ENCODE measurements at regions not wholly inside any gene's neighbourhood (a gene's known extent, or its start where the extent isn't known, plus 50 kb on each side); places are given as distances from the start of the nearest gene placed in this dataset.
A peak's percentile ranks its signal among the peaks of the same experiment; 100 is the strongest.

- Mint-ChIP-seq H3K27me3 (peaks cover 4% of the 10 kb centered on the region), H3K4me3 (no peak overlapping the region), H3K36me3 (ENCODE audit: low read depth) (peaks cover 2% of the 10 kb centered on the region), H3K27ac (no peak overlapping the region), H3K4me1 (peaks cover 16% of the 10 kb centered on the region)
- DNase-seq, result no peak
- H3K9me3 ChIP-seq (ENCODE audit: control insufficient read depth, low read length, poor library complexity, severe bottlenecking), result no peaks in the 10 kb centered on the region
- no peak for ATAC-seq
These were observed 551.8 kb upstream of the CBLB start for GRCh38 chr3:106420628-106421027.

GRCh38 chr3:106421426-106421825 is 552.6 kb upstream of the CBLB start:
- ATAC-seq, result no peak
- no peak overlapping the region for H3K4me3 Mint-ChIP-seq
- H3K4me1 Mint-ChIP-seq, result peaks cover 23% of the 10 kb centered on the region
- peaks cover 2% of the 10 kb centered on the region for H3K36me3 Mint-ChIP-seq (ENCODE audit: low read depth)
- no peak for DNase-seq
- no peak overlapping the region for H3K27ac Mint-ChIP-seq
- peaks cover 4% of the 10 kb centered on the region for H3K27me3 Mint-ChIP-seq
- H3K9me3 ChIP-seq (ENCODE audit: control insufficient read depth, low read length, poor library complexity, severe bottlenecking), result no peaks in the 10 kb centered on the region

GRCh38 chr3:106421909-106422308 is 553.1 kb upstream of the CBLB start:
- H3K27ac Mint-ChIP-seq, result no peak overlapping the region
- H3K36me3 Mint-ChIP-seq (ENCODE audit: low read depth), result peaks cover 2% of the 10 kb centered on the region
- H3K4me3 Mint-ChIP-seq, result no peak overlapping the region
- ATAC-seq, result no peak
- no peak for DNase-seq
- no peaks in the 10 kb centered on the region for H3K9me3 ChIP-seq (ENCODE audit: control insufficient read depth, low read length, poor library complexity, severe bottlenecking)
- H3K27me3 Mint-ChIP-seq, result peaks cover 4% of the 10 kb centered on the region
- H3K4me1 Mint-ChIP-seq, result peaks cover 23% of the 10 kb centered on the region

- no peak overlapping the region for H3K27ac Mint-ChIP-seq
- no peak overlapping the region for H3K4me3 Mint-ChIP-seq
- H3K36me3 Mint-ChIP-seq (ENCODE audit: low read depth), result peaks cover 2% of the 10 kb centered on the region
- H3K9me3 ChIP-seq (ENCODE audit: control insufficient read depth, low read length, poor library complexity, severe bottlenecking), result no peaks in the 10 kb centered on the region
- peaks cover 4% of the 10 kb centered on the region for H3K27me3 Mint-ChIP-seq
- no peak for DNase-seq
- ATAC-seq, result no peak
- H3K4me1 Mint-ChIP-seq, result peaks cover 23% of the 10 kb centered on the region
These were observed 554.8 kb upstream of the CBLB start for GRCh38 chr3:106423321-106424225.

- no peak for DNase-seq
- Mint-ChIP-seq H3K4me3 (no peak overlapping the region), H3K36me3 (ENCODE audit: low read depth) (peaks cover 2% of the 10 kb centered on the region)
These were observed 556.2 kb upstream of the CBLB start for GRCh38 chr3:106425026-106425425.

DNA sequence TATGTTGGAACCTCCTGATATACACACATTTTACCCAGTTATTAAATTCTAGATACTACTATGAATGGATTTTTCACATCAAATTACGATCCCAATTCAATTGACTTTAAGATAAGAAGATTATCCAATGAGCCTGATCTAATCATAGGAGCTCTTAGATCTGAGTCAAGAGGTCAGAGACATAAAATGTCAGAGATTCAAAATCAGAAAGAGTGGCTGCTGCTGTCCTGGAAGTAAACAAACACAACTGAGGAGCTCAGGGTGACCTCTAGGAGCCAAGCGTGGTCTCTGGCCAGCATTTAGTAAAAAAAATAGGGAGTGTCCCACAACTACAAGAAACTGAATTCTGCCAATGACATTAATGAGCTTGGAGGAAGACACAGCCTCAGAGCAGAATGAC is 557.1 kb upstream of the CBLB start:
- ATAC-seq, result no peak
- Mint-ChIP-seq H3K36me3 (ENCODE audit: low read depth) (peaks cover 2% of the 10 kb centered on the region), H3K27ac (peak overlapping the region; percentile 53)

More at GRCh38 chr3:106425026-106425425, 556.2 kb upstream of the CBLB start:
- ATAC-seq, result peak; percentile 30
- Mint-ChIP-seq H3K27ac (peak overlapping the region; percentile 53), H3K27me3 (peaks cover 4% of the 10 kb centered on the region), H3K4me1 (peaks cover 23% of the 10 kb centered on the region)
- H3K9me3 ChIP-seq (ENCODE audit: control insufficient read depth, low read length, poor library complexity, severe bottlenecking), result no peaks in the 10 kb centered on the region

DNA sequence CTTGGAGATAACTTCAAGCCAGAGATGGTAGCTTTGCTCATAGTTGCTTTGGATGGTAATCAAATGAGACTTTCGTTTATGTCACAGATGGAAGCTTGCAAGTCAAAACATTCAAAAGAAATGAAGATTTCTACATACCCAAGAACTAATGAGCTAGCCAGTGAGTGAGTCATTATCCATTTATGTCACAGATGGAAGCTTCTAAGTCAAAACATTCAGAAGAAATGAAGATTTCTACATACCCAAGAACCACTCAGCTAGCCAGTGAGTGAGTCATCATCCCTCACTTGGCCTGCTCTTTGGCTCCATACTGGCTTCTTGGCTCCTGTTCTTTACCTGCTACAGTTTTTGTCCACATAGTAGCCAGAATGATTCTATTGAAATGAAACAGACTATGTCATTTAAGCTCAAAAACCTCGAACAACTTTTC is 559.8 kb upstream of the CBLB start:
- H3K36me3 Mint-ChIP-seq (ENCODE audit: low read depth), result peaks cover 2% of the 10 kb centered on the region
- H3K9me3 ChIP-seq (ENCODE audit: control insufficient read depth, low read length, poor library complexity, severe bottlenecking), result no peaks in the 10 kb centered on the region
- ATAC-seq (no peak), DNase-seq (no peak)
- H3K27ac Mint-ChIP-seq, result no peak overlapping the region
- H3K4me3 Mint-ChIP-seq, result no peak overlapping the region
- H3K27me3 Mint-ChIP-seq, result peaks cover under 1% of the 10 kb centered on the region
- peaks cover 22% of the 10 kb centered on the region for H3K4me1 Mint-ChIP-seq

More for the DNA sequence above, 557.1 kb upstream of the CBLB start:
- H3K4me3 Mint-ChIP-seq, result no peak overlapping the region
- no peaks in the 10 kb centered on the region for H3K9me3 ChIP-seq (ENCODE audit: control insufficient read depth, low read length, poor library complexity, severe bottlenecking)
- DNase-seq, result no peak
- H3K4me1 Mint-ChIP-seq, result peaks cover 23% of the 10 kb centered on the region
- peaks cover 4% of the 10 kb centered on the region for H3K27me3 Mint-ChIP-seq

DNA sequence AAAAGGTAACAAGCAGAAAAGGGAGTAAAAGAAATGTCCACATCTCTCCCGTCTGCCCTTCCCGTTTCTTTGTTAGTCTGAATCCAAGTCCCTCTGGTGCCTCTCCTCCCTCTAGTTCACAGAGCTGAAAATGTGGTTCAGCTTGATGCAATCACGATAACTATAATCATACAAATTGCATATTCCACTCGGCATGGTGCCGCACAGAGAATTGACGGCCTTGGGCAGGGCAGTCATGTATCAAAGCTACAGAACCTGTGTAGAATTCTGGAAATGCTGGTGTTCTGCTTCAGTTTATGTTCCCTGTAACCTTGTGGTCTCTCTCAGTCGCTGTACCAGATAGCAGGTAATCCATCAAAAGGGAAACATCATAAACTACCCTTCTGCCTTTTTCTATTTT is 562.9 kb upstream of the CBLB start:
- H3K9me3 ChIP-seq (ENCODE audit: control insufficient read depth, low read length, poor library complexity, severe bottlenecking), result no peaks in the 10 kb centered on the region
- DNase-seq (no peak), ATAC-seq (no peak)
- H3K27me3 Mint-ChIP-seq, result no peaks in the 10 kb centered on the region
- peaks cover 6% of the 10 kb centered on the region for H3K4me1 Mint-ChIP-seq
- no peak overlapping the region for H3K4me3 Mint-ChIP-seq
- H3K36me3 Mint-ChIP-seq (ENCODE audit: low read depth), result no peaks in the 10 kb centered on the region
- H3K27ac Mint-ChIP-seq, result no peak overlapping the region

DNA sequence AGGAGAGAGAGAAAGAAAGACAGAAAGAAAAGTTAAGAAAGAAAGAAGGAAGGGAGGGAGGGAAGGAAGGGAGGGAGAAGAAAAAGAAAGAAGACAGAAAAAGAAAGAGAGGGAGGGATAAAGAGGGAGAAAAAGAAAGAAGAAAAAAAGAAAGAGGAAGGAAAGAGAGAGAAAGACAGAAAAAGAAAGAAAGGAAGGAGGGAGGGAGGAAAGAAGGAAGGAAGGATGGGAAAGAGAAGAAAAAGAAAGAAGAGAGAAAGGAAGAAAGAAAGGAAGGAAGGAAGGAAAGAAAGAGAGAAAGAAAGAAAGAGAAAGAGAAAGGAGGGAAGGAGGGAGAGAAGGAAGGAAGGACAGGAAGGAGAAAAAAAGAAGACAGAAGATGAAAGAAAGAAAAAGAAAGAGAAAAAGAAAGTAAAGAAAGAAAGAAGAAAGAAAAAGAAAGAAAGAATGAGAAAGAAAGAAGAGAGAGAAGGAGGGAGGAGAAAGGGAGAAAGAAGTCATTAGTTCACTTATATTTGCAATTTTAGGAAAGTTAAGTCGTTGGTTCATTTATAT is 567.2 kb upstream of the CBLB start:
- no peaks in the 10 kb centered on the region for H3K9me3 ChIP-seq (ENCODE audit: control insufficient read depth, low read length, poor library complexity, severe bottlenecking)
- no peaks in the 10 kb centered on the region for H3K27me3 Mint-ChIP-seq
- H3K36me3 Mint-ChIP-seq (ENCODE audit: low read depth), result no peaks in the 10 kb centered on the region
- DNase-seq (no peak), ATAC-seq (no peak)
- H3K27ac Mint-ChIP-seq, result no peak overlapping the region
- H3K4me1 Mint-ChIP-seq, result peaks cover 6% of the 10 kb centered on the region
- no peak overlapping the region for H3K4me3 Mint-ChIP-seq

DNA sequence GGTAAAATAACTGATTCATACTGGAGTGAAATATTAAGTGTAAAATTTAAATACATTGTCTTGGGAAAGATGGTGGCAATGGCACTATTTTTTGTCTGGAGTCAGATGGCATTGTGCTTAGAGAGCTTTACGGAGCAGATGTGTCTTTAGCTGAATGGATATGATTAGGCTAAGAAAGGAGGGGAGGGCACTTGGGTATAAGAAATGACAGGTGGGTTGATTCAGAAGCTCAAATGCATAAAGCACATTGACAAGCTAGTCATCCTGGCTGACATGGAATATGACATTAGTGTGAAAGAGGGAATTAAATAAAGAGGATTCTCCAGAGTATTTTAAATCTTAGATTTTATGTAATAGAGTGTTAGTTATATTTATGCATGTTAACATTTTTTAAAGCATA is 570.1 kb upstream of the CBLB start:
- DNase-seq (no peak), ATAC-seq (no peak)
- no peak overlapping the region for H3K27ac Mint-ChIP-seq
- H3K27me3 Mint-ChIP-seq, result no peaks in the 10 kb centered on the region
- H3K4me1 Mint-ChIP-seq, result peaks cover 9% of the 10 kb centered on the region
- H3K9me3 ChIP-seq (ENCODE audit: control insufficient read depth, low read length, poor library complexity, severe bottlenecking), result no peaks in the 10 kb centered on the region
- no peak overlapping the region for H3K4me3 Mint-ChIP-seq
- H3K36me3 Mint-ChIP-seq (ENCODE audit: low read depth), result no peaks in the 10 kb centered on the region

DNA sequence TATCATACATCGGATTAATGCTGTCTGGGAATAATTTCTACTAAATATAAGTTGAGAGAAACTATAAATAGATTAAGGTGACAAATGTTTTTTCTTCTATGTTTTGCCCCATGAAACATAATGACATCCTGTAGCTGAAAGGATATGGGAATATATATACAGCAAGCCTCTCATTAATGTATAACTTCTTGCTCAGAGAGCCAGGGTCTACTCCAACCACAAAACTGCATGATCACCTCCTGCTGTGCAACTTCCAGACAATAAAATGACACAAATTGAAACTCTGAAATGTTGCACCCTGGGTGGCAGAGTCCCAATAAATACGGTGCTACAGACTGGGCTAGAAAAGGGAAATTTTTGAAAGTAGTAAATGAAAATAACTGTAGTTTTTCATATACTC is 571.9 kb upstream of the CBLB start:
- no peaks in the 10 kb centered on the region for H3K36me3 Mint-ChIP-seq (ENCODE audit: low read depth)
- no peak overlapping the region for H3K4me3 Mint-ChIP-seq
- no peak for DNase-seq
- no peak for ATAC-seq
- H3K9me3 ChIP-seq (ENCODE audit: control insufficient read depth, low read length, poor library complexity, severe bottlenecking), result no peaks in the 10 kb centered on the region
- no peaks in the 10 kb centered on the region for H3K27me3 Mint-ChIP-seq
- no peak overlapping the region for H3K27ac Mint-ChIP-seq
- H3K4me1 Mint-ChIP-seq, result peaks cover 7% of the 10 kb centered on the region

DNA sequence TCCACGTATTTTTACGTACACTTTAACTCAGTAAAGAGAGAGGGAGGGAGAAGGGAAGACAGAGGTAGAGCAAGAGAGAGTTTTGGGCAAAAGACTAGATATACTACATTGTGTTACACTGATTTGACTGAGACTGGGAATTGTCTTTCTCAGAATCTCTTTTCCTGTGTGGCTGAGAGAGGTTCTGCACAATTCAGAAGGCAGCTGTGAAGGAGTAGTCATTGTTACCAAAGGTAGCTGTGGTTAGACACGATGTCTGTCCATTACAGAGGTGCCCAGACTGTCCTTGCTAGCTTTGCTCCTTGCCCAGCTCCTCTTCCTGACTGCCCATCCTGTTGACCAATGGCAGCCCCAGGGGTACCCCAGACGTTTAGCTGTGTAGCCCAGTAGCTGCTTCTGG is 577.5 kb upstream of the CBLB start:
- H3K9me3 ChIP-seq (ENCODE audit: control insufficient read depth, low read length, poor library complexity, severe bottlenecking), result no peaks in the 10 kb centered on the region
- no peak for DNase-seq
- H3K27me3 Mint-ChIP-seq, result no peaks in the 10 kb centered on the region
- peaks cover 2% of the 10 kb centered on the region for H3K4me1 Mint-ChIP-seq
- no peaks in the 10 kb centered on the region for H3K36me3 Mint-ChIP-seq (ENCODE audit: low read depth)
- no peak overlapping the region for H3K4me3 Mint-ChIP-seq
- no peak for ATAC-seq
- no peak overlapping the region for H3K27ac Mint-ChIP-seq

GRCh38 chr3:106447723-106448301 is 579.0 kb upstream of the CBLB start:
- ATAC-seq (no peak), DNase-seq (no peak)
- H3K27ac Mint-ChIP-seq, result no peak overlapping the region
- H3K36me3 Mint-ChIP-seq (ENCODE audit: low read depth), result no peaks in the 10 kb centered on the region
- H3K4me1 Mint-ChIP-seq, result no peaks in the 10 kb centered on the region
- H3K27me3 Mint-ChIP-seq, result no peaks in the 10 kb centered on the region
- no peak overlapping the region for H3K4me3 Mint-ChIP-seq
- H3K9me3 ChIP-seq (ENCODE audit: control insufficient read depth, low read length, poor library complexity, severe bottlenecking), result no peaks in the 10 kb centered on the region
